HUDEP-2 (cell line): ENCODE measurements at regions not wholly inside any gene's neighbourhood (a gene's known extent, or its start where the extent isn't known, plus 50 kb on each side); places are given as distances from the start of the nearest gene placed in this dataset.

ENCODE experiments used
- DNase-seq, 76 experiments: peaks; one replicate each; lab custom pipeline; 2025; ENCODE audit not compliant: unreplicated experiment in 76 of 76; lab: John Stamatoyannopoulos, UW

GRCh38 chr13:65273811-65274420, 1956.2 kb downstream of the PCDH9 start:
- DNase-seq = peak in 1 of 76 experiments; percentile 10

- no peak for DNase-seq
These were observed 1962.1 kb downstream of the PCDH9 start for GRCh38 chr13:65268009-65268408.

- no peak for DNase-seq
These were observed 1964.1 kb downstream of the PCDH9 start for GRCh38 chr13:65265988-65266387.

- no peak for DNase-seq
These were observed 1966.1 kb downstream of the PCDH9 start for GRCh38 chr13:65264066-65264465.

- no peak for DNase-seq
These were observed 1968.9 kb downstream of the PCDH9 start for GRCh38 chr13:65260946-65261891.

- DNase-seq = no peak
These were observed 1989.4 kb downstream of the PCDH9 start for GRCh38 chr13:65240773-65241172.

GRCh38 chr13:65236841-65237418, 1993.2 kb downstream of the PCDH9 start:
- DNase-seq = no peak

GRCh38 chr13:65217471-65217995, 2012.6 kb downstream of the PCDH9 start:
- DNase-seq = no peak

- peak in 3 of 76 experiments; percentile 0 to 23 (median 2) for DNase-seq
These were observed 2027.3 kb downstream of the PCDH9 start for GRCh38 chr13:65202845-65203244.

GRCh38 chr13:65188721-65189120, 2041.4 kb downstream of the PCDH9 start:
- DNase-seq = no peak

GRCh38 chr13:65168026-65168425, 2062.1 kb downstream of the PCDH9 start:
- no peak for DNase-seq

- no peak for DNase-seq
These were observed 2063.5 kb downstream of the PCDH9 start for GRCh38 chr13:65166675-65167074.

- no peak for DNase-seq
These were observed 2070.3 kb downstream of the PCDH9 start for GRCh38 chr13:65159803-65160202.

- DNase-seq = no peak
These were observed 2074.3 kb downstream of the PCDH9 start for GRCh38 chr13:65155861-65156260.

GRCh38 chr13:65154661-65155447, 2075.3 kb downstream of the PCDH9 start:
- DNase-seq = no peak

- DNase-seq = no peak
These were observed 2080.4 kb downstream of the PCDH9 start for GRCh38 chr13:65149687-65150086.

- no peak for DNase-seq
These were observed 2086.2 kb downstream of the PCDH9 start for GRCh38 chr13:65143920-65144319.

- DNase-seq = no peak
These were observed 2097.0 kb downstream of the PCDH9 start for GRCh38 chr13:65133094-65133493.

- DNase-seq = no peak
These were observed 2104.9 kb downstream of the PCDH9 start for GRCh38 chr13:65125236-65125635.

- no peak for DNase-seq
These were observed 2117.6 kb downstream of the PCDH9 start for GRCh38 chr13:65112531-65112941.

- DNase-seq = no peak
These were observed 2118.0 kb downstream of the PCDH9 start for GRCh38 chr13:65112123-65112522.
